Ectodermal cell (in vitro differentiated cells): ENCODE measurements at regions not wholly inside any gene's neighbourhood (a gene's known extent, or its start where the extent isn't known, plus 50 kb on each side); places are given as distances from the start of the nearest gene placed in this dataset.
"Not testable (repeated sequence)": the region's sequence is repeated elsewhere in the genome, so short reads cannot be mapped to it uniquely, and the experiment has no call there.

ENCODE experiments used
- H3K27ac ChIP-seq: 2 replicates; pipeline ENCODE4 v1.7.0; 2013; ENCODE audit warnings: mild to moderate bottlenecking, low read depth, low read length; ENCODE audit not compliant: insufficient read depth, poor library complexity, severe bottlenecking
- H3K27me3 ChIP-seq: 2 replicates; pipeline ENCODE4 v1.7.0; 2013; ENCODE audit warnings: mild to moderate bottlenecking, low read length; ENCODE audit not compliant: insufficient read depth, control insufficient read depth, poor library complexity, severe bottlenecking
- H3K36me3 ChIP-seq: one replicate; pipeline ENCODE4 v1.7.0; 2013; ENCODE audit warnings: low read length; ENCODE audit not compliant: control insufficient read depth, insufficient read depth
- H3K4me1 ChIP-seq: one replicate; pipeline ENCODE4 v1.7.0; 2013; ENCODE audit warnings: low read length; ENCODE audit not compliant: control insufficient read depth, insufficient read depth
- H3K4me3 ChIP-seq: 2 replicates; pipeline ENCODE4 v1.7.0; 2013; ENCODE audit warnings: low read depth, low read length, control low read depth; ENCODE audit not compliant: insufficient read depth
- H3K9me3 ChIP-seq: 2 replicates; pipeline ENCODE4 v1.7.0; 2013; ENCODE audit warnings: mild to moderate bottlenecking, low read length, moderate library complexity; ENCODE audit not compliant: control insufficient read depth
- WGBS, 2 experiments: methylation state at CpG; one replicate each; pipeline ENCODE4 v1.1.7; 2013; ENCODE audit warnings: missing lambda C conversion rate in 2 of 2; 5-methylcytosine and 5-hydroxymethylcytosine counted together

DNA sequence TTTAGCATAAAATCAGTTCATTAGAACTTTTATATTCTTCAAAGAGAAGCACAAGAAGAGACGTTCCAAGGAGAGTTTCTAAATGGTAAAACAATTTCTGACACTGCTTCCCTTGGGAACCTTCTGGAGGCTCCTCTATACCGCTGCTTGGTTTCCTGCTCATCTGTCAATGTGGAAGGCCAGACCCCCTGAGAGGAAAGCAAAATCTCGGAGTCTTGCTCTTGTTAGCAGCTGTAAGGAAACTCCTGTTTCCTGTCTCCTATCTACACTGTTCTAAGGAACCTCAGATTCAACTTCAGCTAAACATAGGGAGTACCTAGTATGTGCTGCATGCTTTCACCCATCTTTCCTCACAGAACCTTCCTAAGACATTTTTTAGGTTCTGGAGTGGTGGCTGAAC, 322.2 kb downstream of the BMPER start:
- no peaks in the 10 kb centered on the region for H3K36me3 ChIP-seq
- no peaks in the 10 kb centered on the region for H3K27me3 ChIP-seq
- H3K4me1 ChIP-seq, result no peaks in the 10 kb centered on the region
- no peak overlapping the region for H3K4me3 ChIP-seq
- no peaks in the 10 kb centered on the region for H3K9me3 ChIP-seq
- WGBS, 2 experiments, result 88 to 89% methylated on average over 3 of the region's 3 CpGs
- H3K27ac ChIP-seq, result no peak overlapping the region

GRCh38 chr7:34235101-34235500, 329.8 kb downstream of the BMPER start:
- not testable (repeated sequence) for H3K9me3 ChIP-seq, H3K27me3 ChIP-seq, H3K4me1 ChIP-seq, H3K27ac ChIP-seq, H3K4me3 ChIP-seq, H3K36me3 ChIP-seq
- 92 to 94% methylated on average over 5 of the region's 5 CpGs for WGBS, 2 experiments

- 92 to 96% methylated on average over 2 of the region's 2 CpGs for WGBS, 2 experiments
- H3K27ac ChIP-seq, result no peak overlapping the region
These were observed 330.7 kb downstream of the BMPER start for GRCh38 chr7:34236057-34236456.

DNA sequence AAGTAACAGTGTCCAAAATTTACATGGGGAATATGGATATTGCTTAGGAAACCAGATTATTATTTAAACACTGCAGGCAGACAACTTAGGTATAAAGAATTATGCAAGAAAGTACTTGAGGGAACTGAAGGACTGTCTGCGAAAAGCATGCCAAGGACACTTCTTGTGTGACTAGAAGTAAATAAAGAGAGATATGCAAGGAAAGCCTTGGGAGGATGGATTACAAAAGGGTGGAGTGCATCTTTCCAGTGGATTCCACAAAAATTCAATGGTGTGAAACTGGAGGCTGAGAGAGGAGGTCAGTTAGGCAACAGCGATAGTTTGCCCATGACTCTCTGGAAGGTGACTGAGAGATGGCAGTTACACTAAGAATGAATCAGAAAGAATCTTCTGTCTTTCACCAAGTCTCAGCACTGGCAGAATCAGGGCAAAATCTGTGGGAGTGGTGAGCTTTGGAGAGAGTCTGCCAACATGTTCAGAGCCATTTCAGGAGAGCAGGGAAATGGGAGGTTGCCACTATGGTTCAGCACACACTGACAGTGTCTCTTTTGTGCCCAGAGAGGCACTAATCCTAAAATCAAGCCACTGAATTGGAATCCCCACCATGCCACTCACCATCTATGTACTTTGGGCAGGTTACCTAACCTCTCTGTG, 331.6 kb downstream of the BMPER start:
- Histone ChIP-seq H3K4me1 (no peaks in the 10 kb centered on the region), H3K4me3 (no peak overlapping the region), H3K27me3 (no peaks in the 10 kb centered on the region), H3K9me3 (no peaks in the 10 kb centered on the region), H3K36me3 (no peaks in the 10 kb centered on the region), H3K27ac (no peak overlapping the region)
- 48 to 49% methylated on average over 2 of the region's 2 CpGs for WGBS, 2 experiments

More at GRCh38 chr7:34236057-34236456, 330.7 kb downstream of the BMPER start:
- no peaks in the 10 kb centered on the region for H3K4me1 ChIP-seq
- H3K36me3 ChIP-seq, result no peaks in the 10 kb centered on the region
- no peak overlapping the region for H3K4me3 ChIP-seq
- H3K9me3 ChIP-seq, result no peaks in the 10 kb centered on the region
- H3K27me3 ChIP-seq, result no peaks in the 10 kb centered on the region

- Histone ChIP-seq H3K27ac (no peak overlapping the region), H3K27me3 (no peaks in the 10 kb centered on the region), H3K36me3 (no peaks in the 10 kb centered on the region), H3K9me3 (no peaks in the 10 kb centered on the region), H3K4me1 (no peaks in the 10 kb centered on the region), H3K4me3 (no peak overlapping the region)
- WGBS, 2 experiments, result 100% methylated on average over 1 of the region's 1 CpG
These were observed 332.1 kb downstream of the BMPER start for GRCh38 chr7:34237493-34237849.

GRCh38 chr7:34240417-34240816, 335.1 kb downstream of the BMPER start:
- no peaks in the 10 kb centered on the region for H3K9me3 ChIP-seq
- H3K4me3 ChIP-seq, result no peak overlapping the region
- 95 to 96% methylated on average over 4 of the region's 4 CpGs for WGBS, 2 experiments
- H3K36me3 ChIP-seq, result no peaks in the 10 kb centered on the region
- H3K4me1 ChIP-seq, result no peaks in the 10 kb centered on the region
- H3K27me3 ChIP-seq, result no peaks in the 10 kb centered on the region
- no peak overlapping the region for H3K27ac ChIP-seq

DNA sequence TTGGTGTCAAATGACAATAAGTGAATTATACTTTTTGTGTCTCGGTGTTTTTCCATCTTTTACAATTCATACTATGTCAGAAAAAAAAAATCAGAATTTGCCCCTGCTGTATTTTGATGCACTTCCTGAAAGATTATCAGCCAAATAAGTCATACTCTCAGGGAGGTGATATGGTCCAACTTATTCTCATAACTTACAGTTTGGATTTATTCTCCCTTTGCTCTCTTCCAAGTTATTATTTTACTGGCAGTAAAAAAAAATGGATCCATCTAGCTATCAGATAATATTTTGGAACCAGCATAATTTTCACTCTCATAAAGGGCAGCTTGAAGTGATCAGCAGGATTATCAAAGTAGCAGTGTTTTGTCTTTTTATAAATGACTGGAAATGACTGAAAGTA, 337.1 kb downstream of the BMPER start:
- H3K27me3 ChIP-seq, result no peaks in the 10 kb centered on the region
- H3K36me3 ChIP-seq, result no peaks in the 10 kb centered on the region
- H3K27ac ChIP-seq, result no peak overlapping the region
- WGBS, 2 experiments, result 92 to 100% methylated on average over 1 of the region's 1 CpG
- H3K4me3 ChIP-seq, result no peak overlapping the region
- H3K4me1 ChIP-seq, result no peaks in the 10 kb centered on the region
- no peaks in the 10 kb centered on the region for H3K9me3 ChIP-seq

- WGBS, 2 experiments, result 98 to 99% methylated on average over 2 to 4 of the region's 4 CpGs
- no peaks in the 10 kb centered on the region for H3K9me3 ChIP-seq
These were observed 339.9 kb downstream of the BMPER start for GRCh38 chr7:34245246-34245645.

GRCh38 chr7:34247468-34247867, 342.1 kb downstream of the BMPER start:
- H3K27ac ChIP-seq, result no peak overlapping the region
- no peaks in the 10 kb centered on the region for H3K9me3 ChIP-seq
- no peak overlapping the region for H3K4me3 ChIP-seq
- H3K36me3 ChIP-seq, result no peaks in the 10 kb centered on the region
- H3K4me1 ChIP-seq, result no peaks in the 10 kb centered on the region
- WGBS, 2 experiments, result 100% methylated on average over 1 of the region's 1 CpG
- no peaks in the 10 kb centered on the region for H3K27me3 ChIP-seq

More at GRCh38 chr7:34245246-34245645, 339.9 kb downstream of the BMPER start:
- Histone ChIP-seq H3K36me3 (no peaks in the 10 kb centered on the region), H3K4me1 (no peaks in the 10 kb centered on the region), H3K4me3 (no peak overlapping the region), H3K27ac (no peak overlapping the region), H3K27me3 (no peaks in the 10 kb centered on the region)

DNA sequence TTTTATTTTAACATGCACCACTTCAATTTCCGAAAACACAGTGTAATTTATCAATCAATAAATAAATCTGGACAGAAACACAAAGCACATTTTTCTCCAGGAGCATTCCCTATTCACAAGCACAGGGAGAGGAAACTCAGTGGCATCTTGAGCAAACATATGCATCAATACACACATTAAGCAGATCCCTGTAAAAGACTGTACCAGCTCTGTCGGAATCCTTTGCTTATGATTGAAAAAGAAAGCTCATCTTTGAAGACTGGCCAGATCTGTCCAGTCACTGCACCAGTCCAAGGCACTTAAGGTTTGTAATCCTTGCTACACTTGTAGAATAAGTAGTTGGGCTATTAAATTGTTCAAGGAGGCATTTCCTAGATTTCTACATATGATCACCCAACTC, 343.9 kb downstream of the BMPER start:
- no peaks in the 10 kb centered on the region for H3K36me3 ChIP-seq
- H3K27me3 ChIP-seq, result no peaks in the 10 kb centered on the region
- WGBS, 2 experiments, result 90 to 91% methylated on average over 2 of the region's 2 CpGs

DNA sequence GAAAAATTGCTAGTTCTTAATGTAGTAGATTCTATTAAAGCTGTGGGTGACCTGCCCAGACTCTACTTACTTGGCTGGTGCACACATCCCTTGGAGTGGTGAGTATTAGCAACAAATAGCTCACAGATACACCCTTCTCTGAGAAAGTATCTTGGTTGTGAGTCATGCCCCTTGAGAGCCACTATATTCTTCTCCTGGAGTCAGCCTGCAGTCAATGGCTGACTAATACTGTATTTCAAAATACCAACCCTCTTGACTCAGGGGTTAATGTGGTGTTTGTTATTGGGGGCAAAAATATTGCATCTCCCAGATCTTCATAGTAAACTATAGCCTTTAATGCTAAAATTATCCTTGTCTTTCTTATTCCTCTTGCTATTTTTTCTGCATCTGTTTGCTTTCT, 354.9 kb downstream of the BMPER start:
- Histone ChIP-seq H3K36me3 (no peaks in the 10 kb centered on the region), H3K27ac (no peak overlapping the region), H3K4me3 (no peak overlapping the region), H3K4me1 (no peaks in the 10 kb centered on the region), H3K9me3 (no peaks in the 10 kb centered on the region), H3K27me3 (no peaks in the 10 kb centered on the region)

More for the DNA sequence above, 343.9 kb downstream of the BMPER start:
- Histone ChIP-seq H3K4me1 (no peaks in the 10 kb centered on the region), H3K27ac (no peak overlapping the region), H3K4me3 (no peak overlapping the region), H3K9me3 (no peaks in the 10 kb centered on the region)
